Activated CD4-positive, alpha-beta T cell treated with anti-CD3 and anti-CD28 coated beads for 4 hours (primary cell): ENCODE measurements at regions not wholly inside any gene's neighbourhood (a gene's known extent, or its start where the extent isn't known, plus 50 kb on each side); places are given as distances from the start of the nearest gene placed in this dataset.

Experiments
- DNase-seq, 2 donors: peaks; one replicate each; pipeline ENCODE4 v3.0.0-alpha.2; 2020

DNA sequence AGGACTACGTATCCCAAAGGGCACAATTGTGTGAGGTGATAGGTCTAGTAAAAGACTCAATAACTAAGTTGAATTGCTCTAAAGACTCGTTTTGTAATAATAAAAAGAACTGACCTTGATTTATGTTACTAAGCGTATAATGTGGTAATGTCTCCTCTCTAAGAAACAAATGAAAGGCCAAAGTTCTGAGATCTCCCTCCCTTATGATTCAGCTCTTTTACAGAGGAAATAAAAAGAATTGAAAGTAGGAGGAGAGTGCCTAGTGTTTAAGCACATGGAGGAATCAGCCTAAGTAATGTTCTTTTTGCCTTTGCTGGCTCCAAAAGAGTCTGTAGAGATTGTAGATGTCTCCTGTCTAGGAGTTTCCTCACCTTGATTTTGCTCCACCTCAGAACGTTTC lies 98.0 kb downstream of the ARL4A start:
- no peak for DNase-seq

DNA sequence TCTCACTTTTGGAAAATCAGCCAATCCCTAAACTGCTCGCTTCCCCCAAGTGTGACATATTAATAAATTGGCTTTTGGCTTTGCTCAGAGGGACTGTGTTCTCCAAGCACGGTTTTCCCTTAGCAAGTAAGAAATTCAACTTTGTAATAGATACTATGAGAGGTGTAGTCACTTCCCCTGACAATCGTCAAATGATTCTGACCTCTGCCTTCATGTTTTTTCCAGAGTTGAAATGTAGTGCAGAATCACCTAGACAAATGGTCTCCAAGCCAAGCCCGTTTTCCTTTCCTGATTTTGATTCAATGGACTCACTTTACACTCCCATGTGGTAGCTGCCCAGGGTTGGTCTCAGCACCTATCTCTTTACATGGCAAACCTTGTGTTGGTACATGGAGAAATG lies 99.1 kb downstream of the ARL4A start:
- DNase-seq, result no peak

DNA sequence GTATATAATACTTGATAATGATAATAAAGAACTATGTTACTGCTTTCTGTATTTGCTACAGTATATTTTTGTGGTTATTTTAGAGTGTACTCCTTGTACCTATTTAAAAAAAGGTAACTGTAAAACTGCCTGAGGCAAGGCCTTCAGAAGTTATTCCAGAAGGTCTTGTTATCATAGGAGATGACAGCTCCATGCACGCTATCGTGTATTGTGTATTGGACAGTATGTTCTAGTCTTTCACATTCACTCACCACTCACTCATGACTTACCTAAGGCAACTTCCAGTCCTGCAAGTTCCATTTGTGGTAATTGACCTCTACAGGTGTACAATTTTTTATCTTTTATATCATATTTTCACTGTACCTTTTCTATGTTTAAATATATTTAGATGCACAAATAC lies 100.7 kb downstream of the ARL4A start:
- no peak for DNase-seq

DNA sequence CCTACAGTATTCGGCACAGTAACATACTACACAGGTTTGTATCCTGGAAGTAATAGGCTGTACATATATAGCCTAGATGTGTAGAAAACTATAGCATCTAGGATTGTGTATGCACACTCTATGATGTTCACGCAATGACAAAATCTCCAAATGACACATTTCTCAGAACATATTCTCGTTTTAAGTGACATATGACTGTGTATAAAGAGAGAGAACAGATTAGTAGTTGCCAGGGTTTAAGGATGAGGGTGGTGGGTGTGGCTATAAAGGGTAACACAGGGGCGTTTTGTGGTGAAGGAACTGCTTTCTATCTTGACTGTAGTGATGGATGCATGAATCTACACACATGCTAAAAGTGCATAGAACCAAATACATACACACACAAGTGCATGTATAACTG lies 101.2 kb downstream of the ARL4A start:
- no peak for DNase-seq

DNA sequence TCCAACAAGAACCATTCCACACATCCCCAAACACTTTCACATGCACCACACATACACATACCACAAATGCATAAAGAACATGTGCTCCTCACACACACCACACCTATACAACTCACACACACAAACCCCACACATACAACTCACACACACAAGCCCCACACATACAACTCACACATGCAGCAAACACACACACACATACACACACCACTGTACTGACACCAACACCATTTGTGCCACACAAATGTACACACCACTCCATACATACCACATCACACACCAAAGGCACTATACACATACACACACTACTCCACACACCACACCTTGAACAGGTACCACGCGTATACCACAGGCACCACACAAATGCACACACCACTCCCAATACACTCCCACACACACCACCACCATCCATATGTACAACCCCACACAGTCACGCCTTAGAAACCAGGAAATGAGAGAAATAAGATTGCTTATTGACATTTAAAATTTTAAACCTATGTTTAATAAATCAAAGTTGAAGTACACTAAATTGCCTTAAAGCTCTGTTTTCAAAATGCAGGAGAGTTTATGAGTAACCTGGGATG lies 107.4 kb downstream of the ARL4A start:
- no peak for DNase-seq

DNA sequence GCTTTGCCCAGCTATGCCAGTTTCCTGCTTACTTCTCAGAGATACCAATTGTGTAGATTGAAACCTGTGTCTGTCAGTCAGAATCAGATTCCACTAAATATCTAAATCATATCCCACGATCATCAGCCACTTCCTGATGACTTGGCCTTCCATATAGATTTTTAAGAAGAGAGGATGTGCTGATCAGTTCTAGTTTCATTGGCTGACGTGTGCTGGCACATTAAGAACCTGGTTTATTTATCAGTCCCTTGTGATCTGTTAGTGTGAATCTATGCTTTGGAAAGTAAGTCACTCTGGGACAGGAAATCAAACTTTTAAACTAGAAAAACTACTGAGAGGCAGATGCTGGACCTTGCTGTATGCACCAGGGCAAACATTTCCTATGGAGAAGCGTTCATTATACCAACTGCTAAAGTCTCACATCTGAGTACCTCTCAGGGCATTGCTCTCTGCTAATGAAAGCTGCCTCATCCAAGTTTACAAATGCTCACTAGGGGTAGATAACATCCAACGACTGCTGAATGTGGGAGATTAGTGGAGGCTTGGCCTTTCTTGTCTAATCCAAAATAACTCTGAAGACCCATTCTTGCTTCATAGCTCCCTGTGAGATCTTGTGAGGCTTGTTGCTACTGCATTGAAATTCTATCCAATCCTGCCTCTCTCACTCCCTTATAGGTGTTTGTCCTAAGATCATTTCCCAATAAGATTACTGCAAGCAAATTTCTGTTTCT lies 109.1 kb downstream of the ARL4A start:
- DNase-seq, result no peak

DNA sequence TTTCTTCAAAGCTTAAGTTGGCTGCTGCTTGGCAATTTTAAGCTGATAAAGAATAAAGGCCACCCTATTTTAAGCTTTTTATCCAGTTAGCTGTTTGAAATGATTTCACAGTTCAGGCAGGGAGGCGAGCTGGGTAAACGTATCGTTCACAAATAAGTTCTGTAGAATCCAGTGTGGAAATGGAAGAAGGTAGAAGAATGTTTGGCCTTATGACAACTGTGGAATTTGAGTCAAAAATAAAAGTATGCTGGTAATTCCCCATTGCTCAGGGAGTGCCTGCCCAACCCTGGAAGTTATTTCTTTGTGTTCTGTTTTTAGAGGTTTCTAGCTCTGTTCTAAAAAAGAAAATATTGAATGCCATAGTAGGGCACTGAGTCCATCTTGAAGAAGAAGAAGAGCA lies 113.1 kb downstream of the ARL4A start:
- no peak for DNase-seq

DNA sequence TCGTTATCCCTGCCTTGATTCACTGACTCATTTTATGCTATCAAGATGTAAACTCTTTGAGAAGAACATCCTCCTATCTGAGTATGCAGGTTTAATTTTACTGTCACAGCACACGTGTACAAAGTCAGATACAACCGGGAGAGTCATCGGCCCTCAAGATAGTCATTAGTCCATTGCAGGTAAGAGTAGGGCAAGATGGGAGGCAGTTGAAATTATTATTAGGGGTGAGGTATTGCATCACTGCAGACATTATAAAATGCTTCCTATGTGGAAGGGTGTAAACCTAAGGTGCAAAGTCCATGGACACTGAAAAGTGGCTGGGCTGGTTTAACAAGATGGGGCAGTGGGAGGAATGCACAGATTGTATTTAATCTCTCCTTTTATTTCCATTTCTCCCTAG lies 113.7 kb downstream of the ARL4A start:
- DNase-seq, result no peak

DNA sequence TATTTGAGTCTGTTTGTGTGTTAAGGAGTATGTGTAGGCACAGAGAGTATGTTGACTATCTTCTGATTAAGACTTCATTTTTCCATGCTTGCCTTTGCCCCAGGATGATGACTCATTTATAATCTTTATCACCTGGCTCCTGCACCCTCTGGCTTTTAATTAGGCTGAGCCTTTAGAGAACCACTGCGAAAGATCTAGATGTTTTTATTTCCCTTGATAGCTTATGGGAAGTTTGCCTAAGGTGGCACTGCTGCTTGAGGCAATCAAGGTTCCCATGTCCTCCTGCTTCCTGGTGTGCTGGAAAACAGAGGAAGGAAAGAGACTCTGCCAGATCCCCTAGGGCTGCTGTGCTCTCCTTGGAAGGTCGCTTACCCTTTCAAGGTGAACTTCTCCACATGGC lies 114.6 kb downstream of the ARL4A start:
- no peak for DNase-seq

DNA sequence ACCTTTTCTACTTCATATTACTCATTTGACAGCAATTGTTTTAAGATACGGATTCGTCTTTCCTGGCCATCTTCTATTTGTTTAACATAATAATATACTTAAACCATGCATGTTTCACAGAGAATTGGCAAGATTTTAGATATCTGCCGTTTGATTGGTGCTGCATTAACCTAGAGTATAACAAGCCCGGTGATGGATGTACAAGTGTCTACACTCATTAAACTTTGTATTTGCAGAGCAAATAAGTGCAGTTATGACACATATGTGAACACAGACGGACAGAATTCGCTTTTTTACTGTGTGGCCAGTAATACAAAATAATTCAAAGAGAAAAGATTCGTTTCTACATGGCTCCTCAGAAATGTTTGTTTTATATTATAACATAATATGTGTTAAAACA lies 116.1 kb downstream of the ARL4A start:
- DNase-seq, result no peak

DNA sequence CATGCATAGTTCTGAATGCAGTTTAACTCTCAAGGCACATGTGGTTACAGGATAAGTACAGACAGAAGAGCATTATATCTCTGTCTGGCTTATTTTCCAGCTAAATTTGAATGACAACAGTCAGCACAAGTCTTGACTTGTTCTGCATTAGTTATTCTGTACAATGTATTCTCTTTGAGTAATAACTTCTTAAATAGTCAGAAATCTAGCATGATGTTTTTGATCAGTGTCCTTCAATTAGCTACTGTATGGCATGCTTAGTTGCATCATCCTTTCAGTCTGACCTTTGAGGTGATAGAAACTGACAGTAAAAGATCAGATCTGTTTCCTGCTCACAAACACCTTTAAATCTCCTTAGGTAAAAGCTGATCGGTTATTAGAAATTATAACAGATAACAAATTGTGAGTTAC lies 118.1 kb downstream of the ARL4A start:
- no peak for DNase-seq

DNA sequence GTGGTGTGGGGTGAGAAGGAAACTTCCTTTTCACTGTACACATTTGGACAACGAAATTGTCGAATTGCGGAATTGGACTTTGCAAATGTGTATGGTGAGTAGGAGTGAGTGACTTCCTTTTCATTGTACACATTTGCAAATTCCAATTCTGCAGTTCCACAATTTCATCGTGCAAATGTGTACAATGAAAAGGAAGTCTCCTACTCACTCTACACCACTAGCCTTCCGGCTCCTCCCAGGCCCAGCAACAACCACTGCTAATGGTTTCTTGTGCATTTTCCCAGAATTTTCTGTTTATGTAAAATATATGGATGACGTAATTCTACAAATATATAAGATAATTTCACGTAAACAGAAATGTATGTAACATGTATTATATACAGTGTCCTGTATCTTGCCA lies 118.5 kb downstream of the ARL4A start:
- no peak for DNase-seq

DNA sequence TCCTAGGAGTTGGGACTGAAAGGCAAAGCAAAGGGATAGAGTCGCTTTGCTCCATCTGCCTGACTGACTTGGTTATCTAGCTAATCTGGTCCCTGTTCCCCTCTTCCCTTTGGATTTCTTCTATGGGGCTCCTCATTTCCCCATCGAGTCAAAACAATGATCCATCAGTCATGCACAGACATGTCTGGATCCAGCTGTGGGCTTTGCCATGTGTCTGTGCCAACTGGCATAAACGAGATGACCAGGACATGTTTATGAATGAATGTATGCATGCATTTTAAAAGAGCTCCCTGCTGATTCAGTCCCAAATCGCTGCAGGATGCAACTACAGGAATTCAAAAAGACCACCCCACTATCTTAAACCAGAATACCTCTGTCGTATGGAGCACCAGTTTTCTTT lies 122.0 kb downstream of the ARL4A start:
- no peak for DNase-seq

DNA sequence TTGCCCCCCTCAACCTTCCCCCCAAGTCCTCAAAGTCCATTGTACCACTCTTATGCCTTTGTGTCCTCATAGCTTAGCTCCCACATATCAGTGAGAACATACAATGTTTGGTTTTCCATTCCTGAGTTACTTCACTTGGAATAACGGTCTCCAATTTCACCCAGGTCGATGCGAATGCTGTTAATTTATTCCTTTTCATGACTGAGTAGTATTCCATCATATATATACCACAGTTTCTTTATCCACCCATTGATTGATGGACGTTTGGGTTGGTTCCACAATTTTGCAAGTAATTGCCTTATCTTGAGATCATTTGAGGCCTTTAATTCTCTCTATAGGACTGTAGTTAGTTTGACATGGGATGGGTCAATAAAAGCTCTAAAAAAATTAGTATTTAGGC lies 124.7 kb downstream of the ARL4A start:
- no peak for DNase-seq

DNA sequence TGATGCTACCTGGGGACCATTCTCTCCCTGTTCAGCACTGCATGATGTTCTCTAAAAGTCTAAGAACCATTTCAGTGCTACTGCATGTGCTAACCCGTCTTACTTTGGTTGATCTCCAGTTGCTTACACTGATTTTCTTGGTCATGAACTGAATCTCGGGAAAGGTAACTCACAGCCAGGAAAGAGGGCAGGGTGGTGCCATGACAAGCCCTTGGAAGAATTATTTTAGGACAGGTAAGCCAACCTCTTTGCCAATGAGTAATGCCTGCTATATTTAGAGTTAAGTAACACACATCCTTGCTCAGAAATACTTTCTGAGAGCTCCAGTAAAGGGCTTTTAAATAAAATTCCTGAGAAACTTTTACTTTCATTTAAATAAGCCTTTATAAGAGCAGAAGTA lies 126.7 kb downstream of the ARL4A start:
- no peak for DNase-seq

DNA sequence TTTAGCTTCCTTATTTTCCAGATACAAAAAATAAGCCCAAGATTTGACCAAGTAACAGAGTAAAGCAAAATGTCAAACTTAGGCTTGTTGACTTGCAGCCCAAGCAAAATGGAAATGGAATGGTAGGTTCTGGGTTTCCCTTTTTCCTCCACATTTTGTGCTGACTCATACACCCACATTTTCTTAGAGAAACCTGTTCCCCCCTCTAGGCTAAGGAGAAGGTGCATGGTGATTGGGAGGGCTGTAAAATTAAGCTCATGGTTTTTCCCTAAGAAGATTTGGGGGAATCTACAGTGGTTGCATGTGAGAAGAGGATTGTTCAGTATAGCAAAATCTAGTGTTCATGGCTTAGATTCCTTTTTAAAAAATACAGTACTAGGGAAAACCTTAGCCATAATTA lies 127.4 kb downstream of the ARL4A start:
- no peak for DNase-seq

DNA sequence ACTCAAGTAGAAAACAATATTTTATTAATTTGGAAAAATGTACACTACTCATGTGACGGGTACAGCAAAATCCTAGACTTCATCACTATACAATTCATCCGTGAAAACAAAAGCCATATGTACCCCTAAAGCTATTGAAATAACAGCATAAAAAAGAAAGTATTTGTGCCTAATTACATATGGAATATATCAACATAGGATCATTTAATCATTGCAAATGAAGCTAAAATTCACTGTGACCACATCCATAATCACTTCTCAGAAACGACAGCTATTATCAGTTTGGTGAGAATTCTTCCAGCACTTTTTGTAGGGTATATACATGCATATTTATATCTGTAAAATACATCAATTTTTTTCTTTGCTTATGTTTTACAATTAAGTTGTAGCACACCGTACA lies 128.0 kb downstream of the ARL4A start:
- no peak for DNase-seq

DNA sequence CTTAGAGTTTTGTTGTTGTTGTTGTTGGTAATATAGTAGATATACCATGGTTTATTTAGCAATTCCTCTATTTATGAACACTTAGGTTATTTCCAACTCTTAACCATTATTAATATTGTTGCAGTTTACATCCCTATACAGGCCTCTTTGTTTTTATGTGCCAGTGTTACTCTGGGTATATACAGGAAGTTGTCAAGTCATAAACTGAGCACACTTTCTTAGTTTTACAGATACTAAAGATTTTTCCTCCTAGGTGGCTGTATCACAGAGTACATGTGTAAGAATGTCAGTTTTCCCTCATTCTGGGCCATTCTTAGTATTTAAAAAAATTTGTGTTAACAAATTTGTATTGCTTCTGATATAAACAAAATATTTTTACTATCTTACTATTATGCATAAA lies 128.4 kb downstream of the ARL4A start:
- DNase-seq, result no peak

DNA sequence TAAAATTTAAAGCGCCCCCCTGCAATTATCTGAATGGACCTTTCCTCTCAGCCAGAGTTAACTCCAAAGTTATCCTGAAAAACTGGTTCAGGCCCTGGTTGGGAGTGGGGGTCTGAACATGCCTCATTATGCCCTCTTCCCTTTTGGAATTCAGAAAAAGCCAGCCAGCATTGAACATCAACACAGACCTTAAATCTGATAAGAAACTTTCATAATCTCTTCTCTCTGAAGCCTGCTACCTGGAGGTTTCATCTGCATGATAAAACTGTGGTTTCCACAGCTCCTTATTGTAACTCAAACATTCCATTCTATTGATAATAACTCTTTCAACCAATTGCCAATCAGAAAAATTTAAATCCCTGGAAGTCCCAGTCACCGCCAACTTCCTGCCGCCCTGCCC lies 133.3 kb downstream of the ARL4A start:
- DNase-seq, result no peak

DNA sequence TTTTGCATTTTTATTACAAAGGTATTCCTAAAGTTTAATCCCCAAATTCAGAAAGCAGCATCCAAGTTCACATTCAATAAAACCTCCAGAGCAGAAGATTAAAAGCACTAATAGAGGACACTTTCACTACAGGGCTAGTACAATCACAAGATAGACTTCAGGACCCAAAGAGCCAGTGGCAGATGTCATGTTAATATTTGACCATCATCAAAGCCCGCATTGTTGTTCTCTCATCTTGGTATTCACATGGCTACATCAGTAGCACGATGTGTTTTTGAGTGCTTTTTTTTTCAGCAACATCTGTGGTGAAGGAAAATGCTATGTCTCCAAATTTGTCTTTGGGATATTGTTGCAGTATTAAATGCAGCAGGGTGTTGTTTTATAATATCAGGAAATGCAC lies 134.3 kb downstream of the ARL4A start:
- DNase-seq, result no peak

DNA sequence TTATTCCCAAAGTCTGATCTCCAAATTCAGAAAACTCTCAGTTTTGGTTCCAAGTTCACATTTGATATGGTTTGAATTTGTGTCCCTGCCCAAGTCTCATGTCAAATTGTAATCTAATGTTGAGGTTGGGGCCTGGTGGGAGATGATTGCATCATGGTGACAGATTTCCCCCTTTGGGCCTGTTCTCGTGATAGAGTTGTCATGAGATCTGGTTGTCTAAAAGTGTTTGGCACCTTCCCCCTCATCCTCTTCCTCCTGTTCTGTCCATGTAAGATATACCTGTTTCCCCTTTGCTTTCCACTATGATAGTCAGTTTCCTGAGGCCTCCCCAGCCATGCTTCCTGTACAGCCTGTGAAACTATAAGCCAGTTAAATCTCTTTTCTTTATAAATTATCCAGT lies 138.6 kb downstream of the ARL4A start:
- DNase-seq, result no peak

DNA sequence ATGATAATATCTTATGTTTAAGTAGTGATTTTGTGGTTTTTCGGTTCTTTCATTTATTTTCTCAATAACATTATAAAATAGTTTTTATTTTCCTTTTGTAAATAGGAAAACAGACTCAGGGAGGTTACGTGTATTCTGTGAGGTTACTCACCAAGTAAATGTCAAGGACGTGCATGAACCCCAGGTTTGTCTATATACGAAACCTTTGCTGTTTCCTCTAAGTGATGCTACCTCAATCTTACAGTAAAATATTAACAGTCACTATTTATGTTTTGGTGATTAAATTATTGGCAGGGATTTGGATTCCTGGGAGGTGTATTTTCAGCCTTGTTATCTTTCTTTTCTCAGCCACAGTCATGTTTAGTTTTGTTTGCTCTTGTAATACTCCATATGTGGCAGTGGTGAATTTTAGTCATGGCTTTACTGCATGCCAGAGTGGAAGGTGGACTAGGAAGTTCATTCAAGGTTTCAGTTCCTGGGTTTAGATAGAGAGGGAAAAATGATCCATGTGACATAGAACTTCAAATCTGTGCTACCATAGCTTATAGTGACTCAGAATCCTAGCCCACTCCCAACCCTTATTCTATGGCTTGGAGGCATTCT lies 139.9 kb downstream of the ARL4A start:
- no peak for DNase-seq

DNA sequence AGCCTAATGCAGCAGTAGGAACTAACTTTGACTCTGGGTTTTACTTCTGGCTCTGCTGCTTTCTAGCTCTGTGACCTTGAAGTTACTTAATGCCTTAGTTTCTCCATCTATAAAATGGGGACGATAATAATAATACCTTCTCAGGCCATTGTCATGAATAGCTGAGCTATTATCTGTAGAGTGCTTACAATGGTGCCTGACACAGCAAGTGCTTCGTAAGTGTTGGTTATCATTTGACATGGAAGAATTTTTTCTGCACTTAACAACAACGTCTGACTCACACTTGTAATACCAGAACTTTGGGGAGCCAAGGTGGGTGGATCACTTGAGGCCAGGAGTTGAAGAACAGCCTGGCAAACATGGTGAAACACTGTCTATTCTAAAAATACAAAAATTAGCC lies 140.5 kb downstream of the ARL4A start:
- DNase-seq, result no peak

DNA sequence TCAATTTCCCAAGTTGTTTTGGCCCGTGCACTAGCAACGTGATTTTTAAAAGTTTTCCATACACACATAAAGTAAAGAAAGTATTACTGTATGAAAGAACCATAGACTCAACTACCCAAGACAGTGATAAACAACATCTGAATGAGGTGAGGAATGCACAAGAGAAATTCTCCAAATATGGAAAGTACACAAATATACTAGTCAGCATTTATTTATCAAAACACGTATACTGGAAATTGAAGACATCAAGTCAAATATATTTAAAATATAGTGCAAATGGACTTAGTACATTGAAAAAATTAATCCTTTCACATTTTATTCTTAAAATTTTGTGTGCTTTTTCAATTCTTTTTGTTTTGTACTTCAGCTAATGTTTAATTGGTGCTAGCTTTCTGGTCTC lies 143.6 kb downstream of the ARL4A start:
- no peak for DNase-seq

DNA sequence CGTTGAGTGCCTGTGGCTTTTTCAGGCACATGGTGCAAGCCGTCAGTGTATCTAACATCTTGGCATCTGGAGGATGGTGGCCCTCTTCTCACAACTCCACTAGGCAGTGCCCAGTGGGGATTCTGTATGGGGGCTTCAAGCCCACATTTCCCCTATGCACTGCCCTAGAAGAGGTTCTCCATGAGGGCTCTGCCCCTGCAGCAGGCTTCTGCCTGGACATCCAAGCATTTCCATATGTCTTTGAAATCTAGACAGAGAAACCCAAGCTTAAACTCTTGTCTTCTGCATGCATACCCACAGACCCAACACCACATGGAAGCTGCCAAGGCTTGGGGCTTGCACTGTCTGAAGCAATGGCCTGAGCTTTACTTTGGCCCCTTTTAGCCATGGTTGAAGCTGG lies 146.4 kb downstream of the ARL4A start:
- DNase-seq, result no peak
